ENCODE measurements at regions not wholly inside any gene's neighbourhood (a gene's known extent, or its start where the extent isn't known, plus 50 kb on each side); places are given as distances from the start of the nearest gene placed in this dataset.
"Not testable (repeated sequence)": the region's sequence is repeated elsewhere in the genome, so short reads cannot be mapped to it uniquely, and the experiment has no call there.

GRCh38 chr3:39558775-39559306 is 91.4 kb downstream of the MOBP start:
- DNase-seq (ENCODE audit: low read depth): no peak

DNA sequence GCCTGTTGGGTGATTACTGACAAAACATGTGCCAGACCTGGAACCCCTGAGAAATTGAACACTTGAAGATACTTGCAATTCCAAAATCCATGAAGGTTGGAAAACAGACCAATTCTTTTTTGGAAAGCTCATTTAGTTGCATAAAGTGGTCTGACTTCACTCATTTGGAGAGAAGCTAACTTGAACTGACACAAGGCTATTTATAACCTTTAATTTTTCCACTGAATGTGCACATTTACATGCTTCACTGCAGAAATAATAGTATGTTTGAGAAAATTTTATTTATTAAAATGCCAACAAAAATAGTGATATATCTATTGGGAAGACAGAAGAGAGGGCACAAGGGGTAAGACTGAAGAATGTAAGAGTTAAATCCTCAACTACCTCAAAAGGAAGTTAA is 92.1 kb downstream of the MOBP start:
- DNase-seq (ENCODE audit: low read depth): no peak

DNA sequence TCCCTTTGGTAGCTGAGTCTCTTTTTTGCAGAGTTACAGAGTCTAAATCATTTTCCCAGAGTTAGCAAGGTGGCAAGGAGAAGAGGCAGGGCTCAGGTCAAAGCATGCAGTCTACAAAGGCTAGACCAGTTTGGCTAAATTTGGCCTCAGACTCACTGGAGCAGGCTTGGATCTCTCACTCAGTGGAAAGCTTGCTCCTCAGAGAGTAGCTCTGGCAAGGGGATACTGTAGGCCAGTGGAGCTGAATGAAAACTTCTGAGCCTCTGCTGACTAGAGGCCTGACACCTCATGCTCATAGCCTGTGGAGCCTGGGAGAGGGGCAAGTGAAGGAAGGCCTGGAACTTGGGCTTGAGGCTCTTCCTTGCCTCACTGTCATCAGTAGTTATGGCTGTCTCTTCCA is 101.0 kb downstream of the MOBP start:
- DNase-seq (ENCODE audit: low read depth): no peak

- no peak for DNase-seq (ENCODE audit: low read depth)
Observed at GRCh38 chr3:39569095-39569494, 101.6 kb downstream of the MOBP start.

DNA sequence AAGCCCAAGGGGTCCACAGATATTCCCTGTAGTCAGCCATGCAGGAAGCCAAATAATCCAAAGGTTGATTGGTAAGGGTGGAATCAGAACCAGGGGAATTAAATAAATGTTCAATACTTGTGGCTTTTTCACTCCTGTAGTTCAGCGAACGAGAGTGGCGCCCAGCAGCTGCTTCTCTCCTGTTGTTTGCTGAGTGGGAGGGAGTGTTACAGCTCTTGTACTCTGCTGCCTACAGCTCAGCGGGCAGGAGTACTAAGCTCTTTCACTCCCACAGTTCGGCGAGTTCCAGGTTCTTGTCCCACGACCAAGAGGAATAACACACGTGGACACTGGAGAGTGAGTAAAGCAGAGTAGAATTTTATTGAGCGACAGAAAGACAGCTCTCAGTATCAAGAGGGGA is 105.9 kb downstream of the MOBP start:
- DNase-seq (ENCODE audit: low read depth): no peak

DNA sequence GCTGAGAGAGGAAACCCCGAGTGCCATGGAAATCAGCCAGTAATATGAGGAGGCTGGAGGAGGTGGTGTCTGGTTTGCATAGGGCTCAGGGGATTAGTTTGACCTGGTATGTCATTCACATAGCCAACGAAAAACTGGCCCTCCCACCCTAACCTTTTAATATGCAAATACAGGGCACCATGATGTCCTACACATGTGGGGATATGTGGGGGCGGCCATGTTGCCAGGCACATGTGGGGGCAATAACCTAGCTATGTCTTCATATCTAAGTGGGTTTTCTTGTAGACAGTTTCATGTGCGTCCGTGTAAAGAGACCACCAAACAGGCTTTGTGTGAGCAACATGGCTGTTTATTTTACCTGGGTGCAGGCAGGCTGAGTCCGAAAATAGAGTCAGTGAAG is 110.1 kb downstream of the MOBP start:
- DNase-seq (ENCODE audit: low read depth): no peak

GRCh38 chr3:39586215-39586614 is 118.7 kb downstream of the MOBP start:
- not testable (repeated sequence) for DNase-seq (ENCODE audit: low read depth)

- DNase-seq (ENCODE audit: low read depth): no peak
Observed at GRCh38 chr3:39587113-39587512, 119.6 kb downstream of the MOBP start.

- DNase-seq (ENCODE audit: low read depth): no peak
Observed at GRCh38 chr3:39590806-39591205, 123.3 kb downstream of the MOBP start.

DNA sequence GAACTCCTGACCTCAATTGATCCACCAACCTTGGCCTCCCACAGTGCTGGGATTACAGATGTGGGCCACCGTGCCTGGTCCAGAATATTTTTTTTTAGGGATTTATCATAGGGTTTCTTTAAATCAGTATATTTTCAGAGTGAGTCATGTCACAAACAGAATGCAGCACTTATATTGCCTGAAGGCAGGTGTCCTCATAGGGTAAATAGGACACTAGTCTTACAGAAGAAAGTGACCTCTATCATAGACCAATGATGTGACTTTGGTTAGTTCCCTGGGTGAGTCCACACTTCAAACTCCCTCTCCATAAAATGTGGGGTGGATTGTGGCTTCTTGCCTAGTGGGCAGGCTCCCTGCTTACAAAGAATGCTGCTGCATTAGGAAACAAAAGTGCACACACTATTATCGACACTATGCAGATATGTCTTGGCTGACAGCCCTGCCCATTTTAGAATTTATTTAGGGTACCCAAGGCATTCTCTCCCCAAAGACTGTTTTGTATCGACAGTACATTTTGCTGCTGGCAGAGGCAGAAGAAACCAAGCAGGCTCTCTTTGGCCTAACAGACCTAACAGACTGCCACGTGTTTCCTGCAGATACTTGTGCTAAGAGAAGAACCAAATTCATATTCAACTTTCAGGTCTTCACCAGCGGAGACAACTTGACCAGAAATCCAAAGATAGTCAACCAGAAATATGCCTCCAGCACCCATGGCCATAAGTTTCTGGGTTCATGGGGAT is 125.0 kb downstream of the MOBP start:
- DNase-seq (ENCODE audit: low read depth): peak; percentile 13

GRCh38 chr3:39593341-39593740 is 125.9 kb downstream of the MOBP start:
- DNase-seq (ENCODE audit: low read depth): no peak

- no peak for DNase-seq (ENCODE audit: low read depth)
Observed at GRCh38 chr3:39601241-39601640, 133.8 kb downstream of the MOBP start.

GRCh38 chr3:39605837-39606236 is 138.4 kb downstream of the MOBP start:
- DNase-seq (ENCODE audit: low read depth): no peak

GRCh38 chr3:39626198-39626597 is 158.7 kb downstream of the MOBP start:
- no peak for DNase-seq (ENCODE audit: low read depth)

GRCh38 chr3:39631136-39631535 is 163.7 kb downstream of the MOBP start:
- DNase-seq (ENCODE audit: low read depth): no peak

- DNase-seq (ENCODE audit: low read depth): peak; percentile 59
Observed at GRCh38 chr3:39637807-39638206, 170.3 kb downstream of the MOBP start.

- peak; percentile 3 for DNase-seq (ENCODE audit: low read depth)
Observed at GRCh38 chr3:39638301-39638700, 170.8 kb downstream of the MOBP start.

DNA sequence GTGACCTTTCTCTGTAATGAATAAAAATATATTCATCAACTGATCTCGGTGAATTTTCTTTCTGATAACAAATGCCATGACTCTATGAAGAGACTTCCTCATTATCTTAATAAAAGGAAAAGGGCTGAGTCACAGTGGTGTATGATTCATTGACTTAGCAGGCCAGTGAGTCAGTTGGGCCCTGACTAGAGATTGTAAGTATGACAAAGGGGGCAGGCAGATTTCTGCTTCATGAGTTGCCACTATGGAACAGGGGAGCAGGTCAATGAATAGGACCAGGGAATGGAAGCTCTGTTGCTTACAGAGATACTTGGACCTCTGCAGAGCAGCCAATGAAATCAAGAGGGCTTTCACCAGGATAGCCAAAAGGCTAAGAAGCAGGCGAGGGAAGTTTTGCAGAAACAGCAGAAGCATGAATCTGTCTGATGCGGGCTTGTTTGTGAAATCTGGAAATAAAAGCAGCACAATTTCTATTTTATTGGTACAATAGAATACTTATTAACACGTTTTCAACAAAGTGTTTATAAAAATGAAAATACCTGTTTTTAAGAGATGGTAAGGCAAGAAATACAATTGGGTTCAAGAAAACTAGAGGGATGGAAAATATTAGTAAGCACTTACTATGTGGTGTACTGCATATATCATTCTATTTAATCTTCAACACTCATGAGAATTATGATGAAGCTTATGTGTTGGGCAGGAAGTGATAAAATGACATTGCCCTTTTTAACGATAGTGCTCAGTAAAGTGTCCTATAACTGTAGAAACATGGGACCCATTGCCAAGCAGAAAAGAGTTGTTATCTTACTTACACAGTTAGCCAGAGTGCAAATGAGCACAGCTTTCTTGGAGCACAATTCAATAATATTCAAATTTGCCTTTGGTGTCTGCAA is 169.8 kb upstream of the MYRIP start:
- DNase-seq (ENCODE audit: low read depth): peak; percentile 93

- no peak for DNase-seq (ENCODE audit: low read depth)
Observed at GRCh38 chr3:39641274-39641673, 168.1 kb upstream of the MYRIP start.

GRCh38 chr3:39644176-39644575 is 165.2 kb upstream of the MYRIP start:
- DNase-seq (ENCODE audit: low read depth): peak; percentile 10

- not testable (repeated sequence) for DNase-seq (ENCODE audit: low read depth)
Observed at GRCh38 chr3:39651256-39651655, 158.2 kb upstream of the MYRIP start.

DNA sequence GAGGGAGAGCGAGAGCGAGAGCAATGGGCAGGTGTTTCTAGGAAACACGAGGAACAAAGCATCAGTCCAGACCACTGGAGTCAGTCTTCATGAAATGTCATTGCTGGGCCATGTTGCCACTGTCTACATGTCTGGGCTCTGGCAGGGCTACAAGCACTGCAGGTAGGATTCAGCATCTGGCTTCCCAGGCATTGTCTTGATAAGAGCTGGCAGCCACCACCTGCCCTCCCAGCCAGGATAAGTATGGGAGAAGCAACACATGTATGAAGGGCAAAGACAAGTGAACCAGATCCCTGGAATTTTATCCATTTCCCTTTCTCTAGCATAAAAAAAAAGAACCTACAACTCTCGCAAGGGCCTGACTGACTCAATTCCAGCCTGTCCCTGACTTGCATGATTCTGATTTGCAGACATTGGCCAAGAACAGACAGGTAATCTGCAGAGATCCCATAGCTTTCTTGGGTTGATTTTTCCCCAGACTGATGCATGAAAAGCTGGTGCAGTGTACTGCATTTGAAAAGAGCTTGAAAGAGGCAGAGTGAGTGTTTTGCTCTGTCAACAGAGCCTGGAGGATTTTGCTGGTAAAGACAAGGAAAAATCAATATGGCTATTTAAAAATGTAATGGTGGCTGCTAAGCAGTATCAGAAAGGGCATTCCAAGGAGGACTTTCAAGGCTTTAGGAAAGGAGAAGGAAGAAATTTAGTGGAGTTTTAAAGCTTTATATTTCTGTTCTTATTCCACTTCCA is 157.2 kb upstream of the MYRIP start:
- no peak for DNase-seq (ENCODE audit: low read depth)

Measured in M059J (cell line).